Effector CD8-positive, alpha-beta T cell (primary cell): ENCODE measurements at regions not wholly inside any gene's neighbourhood (a gene's known extent, or its start where the extent isn't known, plus 50 kb on each side); places are given as distances from the start of the nearest gene placed in this dataset.
A peak's percentile ranks its signal among the peaks of the same experiment; 100 is the strongest.
"Not testable (repeated sequence)": the region's sequence is repeated elsewhere in the genome, so short reads cannot be mapped to it uniquely, and the experiment has no call there.

Source experiments
- DNase-seq: peaks from one replicate; lab custom pipeline; 2025; lab: John Stamatoyannopoulos, UW

DNA sequence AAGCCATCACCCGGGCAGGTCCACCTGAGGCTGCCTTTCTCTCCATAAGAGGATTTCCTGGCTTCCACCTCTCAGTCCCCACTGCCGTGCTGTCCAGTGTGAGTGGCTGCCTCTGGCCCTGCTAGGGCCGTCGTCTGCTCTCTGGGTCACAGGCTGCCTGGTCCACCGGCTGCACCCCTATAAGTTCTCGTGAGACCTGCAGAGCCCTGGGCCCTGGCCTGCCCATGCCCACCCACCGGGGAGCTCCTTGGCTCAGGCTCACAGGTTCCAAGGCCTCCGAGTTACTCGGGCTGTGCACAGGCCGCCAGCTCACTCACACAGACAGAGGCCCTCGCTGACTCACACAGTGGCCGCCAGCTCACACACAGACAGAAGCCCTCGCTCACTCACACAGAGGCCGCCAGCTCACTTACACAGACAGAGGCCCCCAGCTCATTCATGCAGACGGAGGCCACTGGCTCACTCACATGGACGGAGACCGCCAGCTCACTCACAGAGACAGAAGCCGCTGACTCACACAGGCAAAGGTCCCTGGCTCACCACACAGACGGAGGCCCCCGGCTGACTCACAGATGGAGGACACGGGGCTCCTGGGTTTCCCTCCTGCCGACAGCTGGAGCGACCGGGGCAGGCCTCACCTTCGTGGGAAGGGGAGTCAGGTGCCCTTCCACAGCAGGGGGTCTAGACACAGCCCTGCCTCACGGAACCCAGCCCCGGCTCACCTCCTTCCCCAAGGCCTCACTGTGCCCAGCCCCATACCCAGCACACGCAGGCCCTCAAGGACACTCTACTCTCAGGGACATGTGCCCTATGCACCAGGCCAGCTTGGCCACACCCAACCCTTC lies 334.1 kb upstream of the MYT1L start:
- no peak for DNase-seq

DNA sequence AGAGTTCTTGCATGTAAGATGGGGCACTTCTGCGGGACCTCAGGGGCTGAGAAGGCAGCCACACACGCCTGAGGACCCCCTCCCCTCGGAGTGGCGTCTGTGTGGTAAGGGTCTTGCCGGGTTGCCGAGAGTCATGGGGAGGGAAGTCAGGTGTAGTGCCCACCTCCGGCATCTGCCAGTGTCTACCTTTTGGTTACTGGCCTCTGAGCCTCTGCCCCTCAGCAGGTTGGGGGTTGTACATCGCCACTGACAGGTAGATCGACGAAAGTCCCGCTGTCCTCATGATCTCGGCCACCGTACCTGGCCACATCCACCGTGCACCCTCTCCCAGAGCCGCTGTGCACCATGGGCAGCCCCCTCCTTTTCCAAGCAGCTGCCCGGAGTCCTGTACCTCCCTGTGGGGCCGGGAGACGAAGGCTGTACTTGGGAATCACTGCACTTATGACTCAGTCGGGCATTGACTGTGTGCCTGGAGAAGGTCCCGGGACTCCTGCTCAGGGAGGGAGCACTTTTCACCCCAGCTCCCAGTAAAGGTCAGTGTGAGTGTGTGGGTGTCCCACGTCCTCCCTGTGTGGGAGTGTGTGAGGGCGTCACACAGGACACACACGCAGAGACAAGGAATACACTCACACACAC lies 332.4 kb upstream of the MYT1L start:
- DNase-seq, result no peak

DNA sequence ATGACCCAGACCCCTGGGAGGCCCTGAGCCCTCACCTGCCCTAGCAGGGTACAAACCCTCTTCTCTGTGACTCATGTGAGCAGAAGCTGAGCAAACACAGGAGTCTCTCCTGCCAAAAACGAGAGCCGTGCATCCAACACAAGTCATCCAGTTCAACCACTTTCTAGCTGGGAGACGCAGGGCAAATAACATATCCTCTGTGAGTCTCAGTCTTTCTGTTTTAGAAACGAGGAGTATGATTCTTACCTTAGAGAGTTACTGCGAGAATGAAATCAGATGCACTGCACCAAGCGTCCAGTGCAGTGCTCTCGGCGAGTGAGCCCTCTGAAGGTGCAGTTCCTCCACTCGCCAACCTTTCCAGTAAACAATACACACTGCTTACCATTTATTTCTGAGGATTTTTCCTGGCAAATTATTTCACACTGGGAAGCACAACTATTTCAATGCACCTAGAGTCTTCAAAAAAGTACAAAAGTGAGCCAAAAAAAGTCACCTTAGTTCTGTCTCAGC lies 331.8 kb upstream of the MYT1L start:
- no peak for DNase-seq

DNA sequence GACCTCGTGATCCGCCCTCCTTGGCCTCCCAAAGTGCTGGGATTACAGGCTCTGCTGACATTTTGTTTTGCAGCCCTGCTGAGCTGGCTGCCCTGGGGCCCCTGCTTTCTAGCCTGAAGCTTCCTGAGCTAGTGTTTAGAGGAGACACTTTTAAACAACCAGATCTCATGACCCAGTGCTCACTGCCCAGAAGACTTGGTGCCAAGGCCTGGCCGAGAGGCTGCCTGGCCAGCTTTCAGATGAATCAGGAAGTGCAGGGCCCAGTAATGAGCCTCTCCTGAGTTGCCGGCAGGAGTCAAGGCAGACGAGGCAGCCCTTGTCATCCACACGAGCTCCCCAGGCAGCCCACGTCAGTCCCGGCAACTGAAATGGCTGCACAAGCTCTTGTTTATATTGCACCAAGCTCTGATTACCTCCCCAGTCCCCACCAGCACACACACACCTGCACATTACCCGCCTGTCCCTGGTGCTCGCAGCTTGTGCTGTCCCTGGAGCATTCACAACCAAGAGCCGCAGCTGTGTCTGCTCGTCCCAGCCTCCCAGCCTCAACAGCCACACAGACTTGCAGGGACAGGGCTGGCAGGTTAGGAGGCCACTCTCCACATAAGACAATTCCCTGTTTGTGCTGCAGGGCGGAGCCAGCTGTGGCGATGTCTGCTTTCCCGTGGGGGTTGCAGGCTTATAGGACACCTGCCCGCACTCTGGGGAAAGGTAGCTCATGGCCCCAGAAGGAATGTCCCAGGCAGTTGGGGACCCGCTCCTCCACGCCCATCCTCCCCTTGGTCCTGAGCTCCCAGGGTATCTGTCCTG lies 331.2 kb upstream of the MYT1L start:
- no peak for DNase-seq

DNA sequence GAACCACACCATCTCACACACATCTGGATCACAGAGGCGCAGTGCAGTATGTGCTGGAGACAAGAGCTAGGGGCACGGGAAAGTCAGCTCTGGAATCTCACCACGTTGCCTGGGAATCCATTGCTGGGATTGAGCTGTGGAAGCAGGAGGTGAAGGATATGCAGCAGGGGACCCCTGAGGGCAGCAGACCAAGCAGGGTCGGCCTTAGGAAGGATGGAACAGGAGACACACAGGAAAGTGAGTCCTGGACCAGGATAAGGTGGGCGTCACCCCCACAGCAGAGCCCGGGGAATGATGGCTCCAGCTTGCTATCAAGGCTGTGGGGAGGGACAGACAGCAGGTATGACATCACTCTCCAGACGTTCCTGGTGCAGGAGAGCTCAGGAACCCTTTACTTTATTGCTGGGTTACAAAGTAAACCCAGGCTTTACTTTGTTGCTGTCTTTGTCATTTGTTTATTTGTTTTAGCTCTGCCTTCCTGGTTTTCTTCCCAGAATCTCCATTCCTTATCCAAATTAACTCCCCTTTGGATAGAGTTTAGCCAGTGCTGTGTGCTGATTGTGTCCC lies 329.8 kb upstream of the MYT1L start:
- no peak for DNase-seq

DNA sequence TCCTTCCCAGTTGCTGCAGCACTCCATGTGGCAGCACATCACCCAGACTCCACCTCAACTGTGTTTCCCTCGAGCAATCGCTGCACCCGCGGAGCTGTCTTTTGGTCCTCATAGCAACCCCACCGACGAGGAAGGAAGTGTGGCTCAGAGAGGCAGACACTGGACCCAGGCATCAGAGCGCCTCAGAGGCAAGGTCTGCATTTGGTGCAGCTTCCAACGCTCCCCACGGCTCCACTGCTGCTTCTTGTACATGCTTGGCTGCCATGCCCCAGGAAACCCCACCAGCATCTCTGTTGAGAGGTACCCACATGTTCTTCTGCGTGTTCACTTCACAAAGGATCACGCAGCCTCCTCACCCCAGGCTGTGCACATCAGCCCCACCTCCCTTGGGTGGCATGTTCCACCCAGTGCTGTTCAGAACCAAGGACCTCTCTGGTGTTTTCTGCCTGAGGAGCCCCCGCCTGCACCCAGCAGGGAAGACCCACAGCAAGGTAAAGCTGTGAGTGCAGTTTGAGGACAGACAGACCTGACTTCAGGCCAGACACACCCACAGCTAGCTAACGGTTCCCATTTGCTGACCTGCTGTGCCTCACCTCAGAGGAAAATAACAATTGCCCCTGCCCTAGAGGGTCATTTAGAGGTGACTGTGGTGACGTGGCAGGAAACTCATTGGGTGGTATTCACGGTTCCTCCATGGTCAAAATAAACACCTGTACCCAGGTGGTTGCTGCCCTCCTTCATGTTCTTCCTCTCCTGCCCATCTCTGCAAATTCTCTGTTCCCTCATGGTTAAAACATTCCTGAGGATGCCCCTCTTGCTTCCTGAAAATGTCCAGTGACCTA lies 326.3 kb upstream of the MYT1L start:
- DNase-seq, result no peak

DNA sequence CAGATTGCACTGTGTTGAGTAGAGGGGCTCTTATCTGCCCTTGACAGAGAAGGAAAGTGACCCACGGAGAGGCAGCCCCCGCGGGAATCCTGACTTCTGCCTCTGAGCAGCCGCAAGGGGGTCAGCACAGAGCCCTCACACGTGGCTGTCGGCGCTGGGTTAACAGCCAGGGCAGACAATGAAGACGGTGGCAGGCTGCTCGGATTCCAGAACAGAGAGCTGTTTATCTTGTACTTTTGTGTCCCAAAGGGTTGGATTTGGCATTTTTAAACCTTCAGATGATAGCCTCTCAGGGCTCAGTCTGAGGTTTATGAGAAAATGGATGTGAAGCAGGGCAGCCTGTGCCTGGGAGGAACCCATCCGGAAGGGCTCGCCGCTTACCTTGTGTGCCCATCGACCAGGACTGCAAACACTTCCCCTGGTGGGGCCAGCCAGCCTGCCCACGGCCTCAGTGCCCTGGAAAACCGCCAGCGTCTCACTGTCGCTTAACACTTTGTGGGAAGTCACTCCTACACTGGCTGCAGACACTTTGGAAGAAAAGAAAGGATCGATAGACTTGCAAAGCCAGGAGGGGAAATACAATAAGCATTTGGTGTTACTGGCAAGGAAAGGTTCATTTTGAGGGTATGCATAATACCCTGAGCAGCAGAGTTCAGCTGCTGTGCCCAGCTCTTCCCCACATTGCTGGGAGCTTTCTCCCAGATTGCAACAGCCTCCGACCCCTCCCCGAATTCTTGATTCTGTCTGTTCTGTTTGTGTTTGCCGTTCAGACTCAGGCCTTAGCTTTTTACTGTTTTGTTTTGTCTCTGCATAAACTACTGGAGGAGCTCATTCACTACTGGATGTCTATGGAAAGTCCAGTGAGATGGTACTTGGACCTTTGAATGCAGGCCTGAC lies 325.3 kb upstream of the MYT1L start:
- DNase-seq, result no peak

DNA sequence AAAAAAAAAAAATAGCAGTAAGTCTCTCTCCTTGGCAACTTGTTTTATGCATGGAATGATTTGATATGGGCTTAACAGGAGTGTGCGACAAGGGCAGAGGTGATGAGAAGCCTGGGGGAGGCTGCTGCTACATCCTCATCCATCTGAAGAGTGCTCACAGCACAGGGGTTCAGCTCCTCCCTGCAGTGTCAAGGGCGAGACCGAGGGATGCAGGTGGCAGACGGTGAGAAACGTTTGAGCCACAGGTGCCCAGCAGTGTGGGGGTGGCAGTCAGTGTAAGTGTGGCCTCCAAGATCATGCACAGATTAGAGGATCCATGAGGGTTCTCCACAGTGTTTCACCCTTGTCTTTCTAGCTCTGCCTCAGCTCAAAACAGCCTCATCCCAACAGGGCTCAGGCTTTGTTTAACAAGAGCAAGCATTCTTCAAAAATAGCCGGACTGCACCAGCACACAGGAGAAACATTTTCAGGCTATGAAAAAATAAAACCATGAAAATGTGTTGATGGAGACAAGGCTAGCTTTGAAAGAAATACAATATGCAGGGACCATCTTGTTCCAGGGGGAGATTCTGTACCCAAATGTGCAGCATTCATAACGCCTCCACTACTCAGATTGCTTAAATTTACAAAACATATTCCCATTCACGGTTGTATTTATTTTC lies 324.5 kb upstream of the MYT1L start:
- no peak for DNase-seq

DNA sequence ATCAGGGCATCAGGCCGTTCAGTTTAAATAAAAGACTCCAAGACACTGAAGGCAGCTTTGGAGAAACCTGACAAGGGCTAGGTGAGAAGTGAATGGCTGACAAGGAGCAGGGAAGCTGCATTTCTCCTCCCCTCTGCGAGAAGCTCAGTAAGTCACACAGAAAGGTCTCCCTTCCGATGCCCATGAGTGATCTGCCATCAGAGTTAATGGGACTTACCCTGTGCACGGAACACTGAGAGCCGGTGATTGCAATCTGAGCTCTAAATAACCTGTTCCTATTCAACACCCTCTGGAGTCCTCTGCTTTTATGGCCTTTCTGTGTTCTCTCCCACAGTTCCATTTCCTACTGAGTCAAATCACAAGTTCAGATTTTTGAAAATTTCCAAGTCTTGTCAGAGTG lies 322.2 kb upstream of the MYT1L start:
- no peak for DNase-seq

DNA sequence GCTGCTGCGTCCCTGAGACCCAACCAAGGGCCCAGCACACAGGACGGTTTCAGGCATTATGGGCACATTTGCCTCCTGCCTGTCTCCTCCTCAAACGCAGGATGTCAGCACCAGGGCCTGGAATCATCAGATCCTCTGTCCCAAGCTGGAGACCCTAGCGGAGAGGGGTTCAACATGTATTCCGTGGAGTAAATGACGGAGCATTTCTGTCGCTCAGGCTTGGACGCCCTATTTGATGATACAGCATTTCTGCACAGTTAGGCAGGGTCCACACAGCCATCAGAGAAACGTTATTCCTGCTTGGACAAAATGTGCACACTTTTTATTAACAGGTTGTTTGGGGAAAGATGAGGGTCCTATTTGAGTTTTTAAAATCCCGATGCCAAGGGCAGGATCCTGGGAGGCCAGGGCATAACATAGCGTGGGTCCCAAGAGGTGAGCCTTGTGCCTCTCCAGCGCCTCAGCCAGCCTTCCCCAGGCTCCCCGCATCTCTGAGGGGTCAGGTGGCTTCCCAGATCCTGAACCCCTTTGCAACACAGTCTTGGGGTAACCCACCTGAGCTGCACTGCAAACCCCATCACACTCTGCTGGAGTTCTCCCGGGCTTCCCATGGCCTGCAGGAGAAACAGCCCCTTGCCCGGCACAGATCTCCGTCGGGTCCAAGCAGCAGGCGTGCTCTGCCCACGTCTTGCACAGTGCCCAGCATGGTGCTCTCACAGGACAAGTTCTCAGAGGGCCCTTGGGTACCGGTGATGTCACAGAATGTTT lies 319.7 kb upstream of the MYT1L start:
- DNase-seq, result no peak

DNA sequence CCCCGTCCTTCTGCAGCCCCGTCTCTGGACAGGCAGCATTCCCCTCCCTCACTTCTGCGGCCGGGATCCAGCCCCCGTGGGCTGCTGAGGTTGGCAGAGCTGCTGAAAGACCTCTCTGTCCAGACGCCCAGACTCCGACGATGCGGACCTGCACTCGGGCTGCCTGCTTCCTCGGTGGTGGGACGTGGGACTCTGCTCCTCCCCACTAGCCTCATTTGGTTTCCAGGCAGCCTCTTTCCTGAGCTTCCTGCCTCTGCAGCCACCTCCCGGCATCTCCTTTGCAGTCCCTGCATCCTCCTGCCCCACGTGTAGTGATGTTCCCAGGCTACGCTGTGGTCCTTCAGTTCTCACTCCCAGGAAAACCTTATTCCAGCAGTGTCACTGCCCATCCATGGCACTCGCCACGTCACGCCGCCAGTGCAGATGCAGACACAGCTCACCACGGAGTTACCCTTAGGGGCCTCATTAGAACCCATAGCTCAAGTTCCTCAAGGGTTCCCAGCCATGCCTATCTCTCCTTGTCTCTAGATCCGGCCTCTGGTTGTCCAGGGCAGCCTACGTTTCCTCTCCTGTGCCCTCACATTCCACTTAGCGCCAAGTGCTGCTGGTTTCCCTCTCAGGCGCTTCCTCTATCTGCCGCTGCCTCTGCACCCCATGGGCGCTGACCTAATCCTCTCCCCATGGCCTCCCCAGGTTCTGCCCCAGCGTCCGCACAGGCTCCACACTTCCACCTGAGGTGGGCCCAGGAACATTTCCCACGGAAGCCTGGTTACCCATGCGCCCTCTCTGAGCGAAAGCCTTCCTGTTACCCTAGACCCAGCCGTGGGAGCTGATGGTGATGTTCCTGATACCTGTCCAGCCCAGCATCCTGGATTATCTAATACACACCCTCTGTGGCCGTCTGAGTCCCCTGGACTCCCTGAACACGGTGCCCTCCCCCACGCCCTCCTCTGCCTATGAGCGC lies 318.3 kb upstream of the MYT1L start:
- DNase-seq, result no peak

DNA sequence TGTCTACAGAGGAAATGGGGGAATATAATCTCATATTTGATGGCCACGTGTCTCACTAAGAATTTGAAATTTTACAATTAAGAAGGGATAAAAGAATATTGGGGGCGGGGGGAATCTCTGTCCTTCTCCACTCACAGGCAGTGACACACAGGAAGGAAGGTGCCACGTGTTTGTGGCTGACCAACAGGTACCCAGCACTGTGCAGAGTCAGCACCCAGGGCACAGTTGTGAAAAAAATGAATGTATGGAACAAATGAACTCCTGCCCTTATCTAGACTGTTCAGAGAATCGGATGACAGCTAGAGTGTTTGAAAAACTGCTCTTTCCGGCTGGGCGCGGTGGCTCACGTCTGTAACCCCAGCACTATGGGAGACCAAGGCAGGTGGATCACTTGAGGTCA lies 317.0 kb upstream of the MYT1L start:
- DNase-seq, result no peak

DNA sequence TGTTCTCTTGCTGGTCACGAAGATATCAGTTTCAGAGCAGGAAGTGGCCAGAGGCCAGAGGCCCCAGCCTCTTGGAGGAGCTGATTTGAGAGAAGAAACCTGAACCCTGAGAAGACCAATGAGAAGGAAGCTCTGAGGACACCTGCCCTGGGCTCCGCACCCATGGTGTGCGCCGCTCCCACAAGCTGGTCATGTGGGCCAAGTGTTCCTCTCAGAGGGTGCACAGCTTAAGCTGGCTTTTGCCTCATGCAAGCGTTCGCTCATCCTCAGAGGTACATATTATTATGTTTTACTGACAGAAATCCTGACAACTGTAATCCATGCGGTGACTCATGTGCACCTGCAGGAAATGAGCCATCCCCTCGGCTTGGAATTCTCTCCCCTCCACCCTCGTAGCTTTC lies 316.1 kb upstream of the MYT1L start:
- DNase-seq, result no peak

DNA sequence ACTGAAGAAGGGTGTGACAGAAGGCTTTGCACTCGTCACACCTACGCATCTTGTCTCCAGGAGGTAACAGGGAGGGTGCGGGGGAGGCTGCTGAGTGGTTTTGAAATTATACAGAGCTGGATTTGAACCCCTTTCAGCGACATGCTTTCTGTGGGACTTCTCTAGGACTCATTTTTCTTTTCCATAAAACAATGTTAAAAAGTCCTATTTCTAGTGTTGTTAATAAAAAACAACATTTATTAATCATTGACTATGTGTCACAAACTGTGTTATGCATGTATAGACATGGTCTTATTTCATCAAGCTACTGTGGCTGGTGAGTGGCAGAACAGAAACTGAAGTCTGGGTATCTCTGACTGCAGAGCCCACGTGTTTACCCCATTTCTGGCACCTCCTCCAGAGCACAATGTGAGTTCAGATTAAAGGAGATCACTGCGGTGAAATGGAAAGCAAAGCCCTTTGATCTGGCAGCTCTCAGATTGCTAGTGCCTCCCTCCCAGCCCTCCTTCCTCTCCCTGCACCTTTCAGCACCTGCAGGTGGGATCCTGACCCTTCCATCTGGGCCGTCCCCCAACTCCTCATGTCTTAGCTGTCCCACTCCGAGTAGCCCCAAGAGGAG lies 315.5 kb upstream of the MYT1L start:
- DNase-seq, result peak; percentile 27

DNA sequence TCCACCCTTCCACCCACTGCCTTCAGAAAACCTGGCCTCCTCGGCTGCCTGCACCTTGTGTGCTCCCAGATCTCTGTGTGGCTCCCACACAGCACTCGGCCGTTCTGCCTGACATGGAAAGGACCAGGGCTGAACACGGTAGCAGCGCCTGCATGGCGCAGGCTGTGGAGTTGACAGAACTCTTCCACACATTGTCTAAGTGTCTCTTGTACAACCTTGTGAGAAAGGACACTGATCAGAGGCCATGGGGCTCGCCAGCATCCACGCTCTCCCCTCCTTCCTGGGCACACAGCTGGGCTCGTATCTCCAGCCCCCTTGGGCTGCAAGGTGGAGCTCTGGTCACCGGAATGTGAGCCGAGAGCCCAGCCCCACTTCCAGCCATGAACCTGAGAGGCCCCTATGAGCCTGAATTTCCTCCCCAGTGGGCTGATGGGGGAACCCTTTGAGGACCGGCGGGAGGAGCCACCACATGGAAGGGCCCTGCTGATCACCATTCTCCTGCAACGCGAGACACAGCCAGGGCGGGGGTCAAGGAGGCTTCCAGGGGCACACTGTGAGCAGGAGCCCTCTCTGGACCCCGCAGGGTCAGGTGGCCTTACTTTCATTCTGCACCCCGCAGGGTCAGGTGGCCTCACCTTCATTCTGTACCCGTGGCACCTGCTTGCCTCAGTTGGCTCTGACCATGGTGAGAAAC lies 314.2 kb upstream of the MYT1L start:
- no peak for DNase-seq

DNA sequence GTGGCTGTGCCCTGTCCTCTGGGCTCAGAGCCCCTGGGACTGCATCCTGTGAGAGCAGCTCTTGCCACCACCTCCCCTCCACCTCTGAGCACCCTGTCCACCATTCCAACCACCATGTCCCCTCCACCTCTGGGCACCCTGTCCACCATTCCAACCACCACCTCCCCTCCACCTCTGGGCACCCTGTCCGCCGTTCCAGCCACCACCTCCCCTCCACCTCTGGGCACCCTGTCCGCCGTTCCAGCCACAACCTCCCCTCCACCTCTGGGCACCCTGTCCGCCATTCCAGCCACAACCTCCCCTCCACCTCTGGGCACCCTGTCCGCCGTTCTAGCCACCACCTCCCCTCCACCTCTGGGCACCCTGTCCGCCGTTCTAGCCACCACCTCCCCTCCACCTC lies 313.7 kb upstream of the MYT1L start:
- DNase-seq, result not testable (repeated sequence)

DNA sequence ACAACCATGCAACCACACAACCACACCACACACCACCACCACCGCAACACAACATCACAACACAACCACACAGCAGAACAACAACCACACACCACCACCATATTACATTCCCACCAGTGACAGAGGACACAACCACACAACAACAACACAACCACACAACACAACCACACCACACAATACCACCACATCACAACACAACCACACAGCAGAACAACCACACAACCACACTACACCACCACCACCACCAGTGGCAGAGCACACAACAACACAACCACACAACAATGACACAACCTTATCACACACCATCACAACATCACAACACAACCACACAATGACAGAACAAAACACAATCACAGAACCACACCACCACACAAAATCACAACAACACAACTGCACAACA lies 313.0 kb upstream of the MYT1L start:
- DNase-seq, result no peak
